NCI-H1417 (cell line): ENCODE measurements at regions not wholly inside any gene's neighbourhood (a gene's known extent, or its start where the extent isn't known, plus 50 kb on each side); places are given as distances from the start of the nearest gene placed in this dataset.
A peak's percentile ranks its signal among the peaks of the same experiment; 100 is the strongest.

Source experiments
- DNase-seq, 3 experiments: peaks; one replicate each; lab custom pipeline; 2025; lab: John Stamatoyannopoulos, UW

GRCh38 chr11:114758627-114759026 lies 80.3 kb downstream of the NXPE2 start:
- DNase-seq = no peak

GRCh38 chr11:114762408-114762807 lies 84.1 kb downstream of the NXPE2 start:
- DNase-seq = peak in 1 of 3 experiments; percentile 18

DNA sequence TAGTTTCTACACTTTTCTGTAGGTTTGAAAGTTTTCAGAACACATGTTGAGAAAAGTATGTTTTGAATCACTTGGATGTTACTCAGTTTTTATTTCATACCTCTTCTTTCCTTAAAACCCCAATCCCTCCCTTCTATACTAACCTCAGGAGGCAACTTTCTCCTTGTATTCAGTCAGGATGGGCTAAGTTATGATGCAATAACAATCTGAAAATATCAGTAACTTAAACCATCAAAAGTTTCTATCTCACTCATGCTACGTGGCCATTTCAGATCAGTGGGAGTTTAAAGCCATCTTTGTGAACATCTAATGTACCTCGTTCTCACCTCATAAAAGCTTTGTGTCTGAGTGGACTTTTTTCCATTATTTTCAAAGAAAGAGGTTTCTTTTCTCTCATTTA lies 86.2 kb downstream of the NXPE2 start:
- no peak for DNase-seq

DNA sequence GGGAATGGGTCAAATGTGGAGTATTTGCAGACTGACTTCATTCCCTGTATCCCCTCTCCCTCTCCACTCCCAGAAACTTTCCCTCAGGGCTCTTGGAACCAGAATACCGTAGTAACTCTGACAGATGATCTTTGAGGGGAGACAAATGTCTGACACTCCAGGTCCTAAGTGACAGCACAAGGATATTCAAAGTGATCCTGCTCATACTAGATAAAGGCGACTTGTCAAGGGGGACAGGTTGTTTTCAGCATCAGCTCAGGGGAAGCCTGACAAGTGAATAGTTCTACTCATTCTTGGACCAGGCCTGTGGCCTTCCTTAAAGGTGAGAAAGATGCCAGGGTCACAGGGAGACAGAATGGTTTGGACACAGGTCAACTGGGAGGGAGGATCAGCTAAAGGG lies 92.8 kb downstream of the NXPE2 start:
- no peak for DNase-seq

DNA sequence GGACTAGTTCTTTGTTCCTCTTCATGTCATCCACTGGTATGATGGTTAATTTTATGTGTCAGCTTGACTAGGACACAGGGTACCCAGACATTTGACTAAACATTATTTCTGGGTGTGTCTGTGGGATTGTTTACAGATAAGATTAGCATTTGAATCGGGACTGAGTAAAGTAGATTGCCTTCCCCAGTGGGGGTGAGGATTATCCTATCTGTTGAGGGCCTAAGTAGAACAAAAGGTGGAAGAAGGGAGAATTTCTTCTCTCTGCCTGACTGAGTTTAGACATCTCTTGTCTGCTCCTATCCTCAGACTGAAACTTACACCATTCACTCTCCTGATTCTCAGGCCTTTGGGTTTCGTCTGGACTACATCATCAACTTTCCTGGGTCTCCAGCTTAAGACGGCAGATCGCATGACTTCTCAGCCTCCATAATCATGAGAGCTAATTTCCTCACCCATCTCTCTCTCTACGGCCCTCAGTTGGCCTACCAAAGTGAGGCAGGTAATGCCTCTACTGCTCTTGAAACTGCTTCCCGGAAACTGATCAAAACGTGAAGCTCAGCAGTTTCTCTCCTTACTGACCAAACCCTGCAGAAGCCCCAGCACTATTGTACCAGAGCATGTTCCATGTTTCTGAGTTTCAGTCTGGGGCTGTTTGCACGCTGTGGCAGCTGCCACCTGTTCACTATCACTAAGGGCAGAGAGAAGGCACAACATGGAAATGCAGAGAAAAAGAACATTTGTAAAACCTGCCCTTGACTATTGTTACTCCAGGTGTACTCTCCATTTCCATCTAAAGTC lies 95.4 kb downstream of the NXPE2 start:
- no peak for DNase-seq

- peak; percentile 53 to 91 (median 84) for DNase-seq
These were observed 96.5 kb downstream of the NXPE2 start for GRCh38 chr11:114774599-114775361.

GRCh38 chr11:114775875-114776621 lies 97.7 kb downstream of the NXPE2 start:
- no peak for DNase-seq

DNA sequence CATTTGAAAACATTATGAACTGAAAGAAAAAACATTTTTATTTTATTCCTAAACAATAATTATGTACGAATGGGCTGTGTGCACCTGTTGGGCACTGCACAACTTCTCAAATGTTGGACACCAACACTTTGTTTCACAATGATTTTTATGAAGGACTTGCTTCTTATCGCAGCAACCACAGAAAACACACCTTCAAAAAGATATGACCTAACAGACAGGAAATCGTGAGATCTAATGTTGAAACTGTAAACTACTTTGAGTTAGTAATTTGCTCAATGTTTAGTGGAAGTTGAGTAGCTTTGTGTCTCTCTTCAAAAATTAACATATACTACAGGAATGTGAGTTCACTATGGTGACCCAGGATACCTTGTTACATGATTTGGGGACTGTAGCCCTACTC lies 98.6 kb downstream of the NXPE2 start:
- no peak for DNase-seq

- no peak for DNase-seq
These were observed 100.9 kb downstream of the NXPE2 start for GRCh38 chr11:114779189-114779588.

GRCh38 chr11:114782650-114783310 lies 104.5 kb downstream of the NXPE2 start:
- DNase-seq = no peak

- no peak for DNase-seq
These were observed 105.5 kb downstream of the NXPE2 start for GRCh38 chr11:114783805-114784204.

DNA sequence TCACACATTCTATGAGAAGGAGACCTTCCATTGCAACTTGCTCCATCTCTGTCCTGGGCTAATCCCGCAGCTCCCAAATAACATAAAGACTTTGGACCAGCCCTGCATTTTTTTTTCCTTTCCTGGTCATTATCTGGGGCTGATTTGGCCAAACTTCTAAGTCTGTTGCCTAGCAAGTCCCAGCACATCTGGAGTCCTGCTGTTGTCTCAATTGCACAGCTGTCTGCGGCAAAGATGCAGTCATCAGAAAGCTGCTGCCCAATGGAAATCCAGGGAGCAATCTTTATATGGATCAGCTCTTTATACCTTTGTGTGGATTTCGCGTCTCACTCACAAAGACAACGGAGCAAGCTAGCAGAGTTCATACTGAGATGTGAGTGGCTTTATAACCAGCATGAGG lies 105.9 kb downstream of the NXPE2 start:
- no peak for DNase-seq

- no peak for DNase-seq
These were observed 106.6 kb downstream of the NXPE2 start for GRCh38 chr11:114784891-114785290.

DNA sequence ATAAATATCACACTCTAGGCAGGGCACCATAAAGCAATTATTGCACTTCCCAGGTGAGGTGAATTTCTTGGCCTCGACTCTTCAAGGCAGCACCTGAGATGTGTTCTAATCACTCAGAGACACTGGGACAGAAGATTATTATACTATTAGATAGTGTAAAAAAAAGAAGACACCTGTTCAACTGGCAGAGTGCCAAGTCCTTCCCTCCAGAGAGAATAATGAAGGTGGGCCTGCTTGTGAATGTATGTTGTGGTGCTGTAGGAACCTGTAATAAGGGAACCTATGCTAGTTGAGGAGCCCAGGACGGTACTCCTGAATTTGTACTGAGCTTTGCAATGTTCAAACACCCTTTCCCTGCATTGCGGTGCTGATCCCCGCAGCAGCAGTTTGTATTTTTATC lies 107.5 kb downstream of the NXPE2 start:
- peak; percentile 13 to 87 (median 43) for DNase-seq

DNA sequence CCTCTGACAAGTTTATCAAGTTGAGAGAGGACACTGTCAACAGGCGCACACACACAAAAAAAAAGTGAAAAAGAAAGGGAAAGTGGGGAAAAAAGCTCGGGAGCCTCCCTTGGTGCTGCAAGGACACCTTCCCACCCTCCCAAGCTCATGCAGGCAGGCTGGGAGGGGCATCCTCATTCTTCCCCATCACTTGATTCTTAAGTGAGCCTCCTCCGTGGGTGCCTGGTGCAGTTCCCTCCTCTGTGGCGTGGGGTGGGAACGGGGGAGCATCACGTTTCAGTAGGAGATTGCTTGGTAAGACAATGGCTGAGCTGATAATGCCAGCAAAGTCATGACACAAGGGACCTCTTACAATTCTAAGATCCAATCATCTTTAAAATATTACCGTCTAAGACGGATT lies 108.8 kb downstream of the NXPE2 start:
- no peak for DNase-seq

DNA sequence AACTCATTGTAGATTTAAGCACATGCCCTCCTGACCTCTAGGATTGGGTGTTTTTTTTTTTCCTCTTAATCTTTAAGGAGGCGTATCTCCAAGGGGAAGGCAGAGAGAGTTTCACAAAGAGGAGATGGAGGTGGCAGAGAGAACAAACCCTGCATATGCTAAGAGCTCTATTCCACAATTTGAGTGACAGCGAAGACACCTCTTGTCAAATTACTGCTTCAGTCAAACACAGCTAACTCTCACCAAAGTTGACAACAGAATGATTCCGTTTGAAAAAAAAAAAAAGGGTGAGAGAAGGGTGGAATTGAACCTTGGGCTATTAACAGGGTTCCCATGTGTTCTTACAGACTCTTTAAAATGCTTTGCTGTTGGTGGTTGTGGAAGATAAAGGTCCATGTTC lies 112.6 kb downstream of the NXPE2 start:
- no peak for DNase-seq

GRCh38 chr11:114794048-114794684 lies 115.8 kb downstream of the NXPE2 start:
- no peak for DNase-seq

- no peak for DNase-seq
These were observed 118.8 kb downstream of the NXPE2 start for GRCh38 chr11:114796954-114797721.

DNA sequence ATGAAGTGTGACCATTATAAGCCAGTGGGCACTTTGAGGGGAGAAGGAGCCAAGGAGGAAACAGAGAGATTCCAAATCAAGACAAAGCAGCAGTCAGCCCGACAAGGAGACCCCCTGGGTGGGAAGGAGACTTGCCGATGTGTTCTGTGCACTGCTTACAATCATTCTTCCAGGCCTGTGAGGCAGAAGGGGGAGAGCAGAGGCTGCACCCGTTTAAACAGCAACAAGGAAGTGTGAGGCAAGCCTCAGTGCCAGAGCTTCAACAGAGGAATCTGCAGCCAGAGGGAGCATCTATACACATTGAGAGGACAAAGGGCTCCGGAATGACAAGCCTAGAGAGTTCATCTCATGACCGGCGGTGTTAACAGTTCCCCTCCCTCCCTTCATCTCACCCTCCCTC lies 121.1 kb downstream of the NXPE2 start:
- DNase-seq = no peak

DNA sequence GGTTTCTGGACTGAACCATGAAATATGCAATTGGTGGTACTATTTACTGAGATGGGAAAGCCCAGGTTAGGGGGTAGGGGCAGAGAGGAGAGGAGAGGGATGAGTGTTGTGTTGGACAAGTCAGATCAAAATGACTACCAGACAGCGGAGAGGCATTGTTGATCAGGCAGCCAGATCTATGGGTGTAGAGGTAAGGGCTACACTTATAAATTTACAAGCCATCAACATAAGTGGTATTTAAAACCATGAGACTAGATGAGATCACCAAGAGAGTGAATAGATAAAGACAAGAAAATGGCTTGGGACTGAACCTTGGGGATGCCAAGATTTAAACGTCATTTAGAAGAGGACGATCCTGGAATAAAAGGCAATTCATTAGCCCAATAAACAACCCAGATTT lies 123.4 kb downstream of the NXPE2 start:
- DNase-seq = peak in 1 of 3 experiments; percentile 23

- DNase-seq = no peak
These were observed 124.6 kb downstream of the NXPE2 start for GRCh38 chr11:114802878-114803277.
